SHP77 treated with DMSO at 0.1 percent for 48 hours (cell line): ENCODE measurements at regions not wholly inside any gene's neighbourhood (a gene's known extent, or its start where the extent isn't known, plus 50 kb on each side); places are given as distances from the start of the nearest gene placed in this dataset.
"Not testable (repeated sequence)": the region's sequence is repeated elsewhere in the genome, so short reads cannot be mapped to it uniquely, and the experiment has no call there.

Source experiments
- DNase-seq: peaks from one replicate; lab custom pipeline; 2025; lab: John Stamatoyannopoulos, UW

- DNase-seq: no peak
Measured at GRCh38 chr12:107500307-107500706, 185.3 kb upstream of the PWP1 start.

GRCh38 chr12:107501681-107502080, 183.9 kb upstream of the PWP1 start:
- DNase-seq: no peak

GRCh38 chr12:107503129-107503855, 182.3 kb upstream of the PWP1 start:
- DNase-seq: no peak

- no peak for DNase-seq
Measured at GRCh38 chr12:107503887-107504885, 181.4 kb upstream of the PWP1 start.

GRCh38 chr12:107509421-107509820, 176.2 kb upstream of the PWP1 start:
- no peak for DNase-seq

- no peak for DNase-seq
Measured at GRCh38 chr12:107510211-107510610, 175.4 kb upstream of the PWP1 start.

DNA sequence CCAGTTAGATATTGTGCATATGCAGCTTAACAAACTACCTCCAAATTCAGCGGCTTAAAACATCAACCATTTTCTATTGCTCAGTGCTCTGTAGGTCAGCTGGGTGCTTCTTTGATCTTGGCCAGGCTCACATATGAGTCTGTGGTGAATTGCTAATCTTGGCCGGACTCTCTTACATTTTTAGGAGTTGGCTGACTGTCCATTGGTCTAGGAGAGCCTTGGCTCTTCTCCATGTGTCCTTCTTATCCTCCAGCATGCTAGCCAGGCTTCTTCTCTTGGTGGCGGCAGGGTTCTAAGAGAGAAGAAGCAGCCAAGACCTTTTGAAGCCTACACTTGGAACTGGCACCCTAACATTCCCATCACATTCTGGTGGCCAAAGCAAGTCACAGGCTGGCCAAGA, 174.3 kb upstream of the PWP1 start:
- no peak for DNase-seq

- no peak for DNase-seq
Measured at GRCh38 chr12:107512391-107512790, 173.2 kb upstream of the PWP1 start.

- no peak for DNase-seq
Measured at GRCh38 chr12:107513184-107513583, 172.4 kb upstream of the PWP1 start.

- no peak for DNase-seq
Measured at GRCh38 chr12:107513636-107514400, 171.8 kb upstream of the PWP1 start.

DNA sequence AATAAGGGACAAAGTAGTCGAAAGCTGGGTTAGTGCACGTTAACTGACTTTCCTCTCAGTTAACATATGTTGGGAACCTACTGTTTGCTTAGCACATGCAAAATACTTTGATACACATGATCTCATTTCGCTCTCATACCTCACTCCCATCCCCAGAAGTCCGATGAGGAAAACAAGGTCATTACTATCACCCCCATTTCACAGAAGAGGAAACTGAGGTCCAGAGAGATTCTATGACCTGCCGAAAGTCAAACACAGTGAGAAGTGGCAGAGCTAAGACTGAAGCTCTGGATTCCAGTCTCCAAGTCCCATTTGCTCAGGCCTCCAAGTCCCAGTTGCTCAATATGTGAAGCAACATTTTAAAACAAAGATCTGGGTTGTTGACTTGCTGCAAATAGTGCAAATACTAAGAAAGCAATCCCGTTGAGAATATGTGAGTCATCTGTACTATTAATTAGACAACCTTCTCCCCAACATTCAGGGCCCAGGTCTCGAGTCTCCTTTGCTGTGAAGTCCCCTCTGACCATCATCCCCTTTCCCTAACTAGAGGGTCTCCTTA, 170.6 kb upstream of the PWP1 start:
- no peak for DNase-seq

- DNase-seq: no peak
Measured at GRCh38 chr12:107515446-107515958, 170.1 kb upstream of the PWP1 start.

GRCh38 chr12:107517816-107518215, 167.8 kb upstream of the PWP1 start:
- DNase-seq: not testable (repeated sequence)

GRCh38 chr12:107518868-107519267, 166.7 kb upstream of the PWP1 start:
- no peak for DNase-seq

- no peak for DNase-seq
Measured at GRCh38 chr12:107519906-107520859, 165.4 kb upstream of the PWP1 start.

GRCh38 chr12:107521826-107522355, 163.7 kb upstream of the PWP1 start:
- no peak for DNase-seq

- peak; percentile 2 for DNase-seq
Measured at GRCh38 chr12:107522692-107523477, 162.7 kb upstream of the PWP1 start.

DNA sequence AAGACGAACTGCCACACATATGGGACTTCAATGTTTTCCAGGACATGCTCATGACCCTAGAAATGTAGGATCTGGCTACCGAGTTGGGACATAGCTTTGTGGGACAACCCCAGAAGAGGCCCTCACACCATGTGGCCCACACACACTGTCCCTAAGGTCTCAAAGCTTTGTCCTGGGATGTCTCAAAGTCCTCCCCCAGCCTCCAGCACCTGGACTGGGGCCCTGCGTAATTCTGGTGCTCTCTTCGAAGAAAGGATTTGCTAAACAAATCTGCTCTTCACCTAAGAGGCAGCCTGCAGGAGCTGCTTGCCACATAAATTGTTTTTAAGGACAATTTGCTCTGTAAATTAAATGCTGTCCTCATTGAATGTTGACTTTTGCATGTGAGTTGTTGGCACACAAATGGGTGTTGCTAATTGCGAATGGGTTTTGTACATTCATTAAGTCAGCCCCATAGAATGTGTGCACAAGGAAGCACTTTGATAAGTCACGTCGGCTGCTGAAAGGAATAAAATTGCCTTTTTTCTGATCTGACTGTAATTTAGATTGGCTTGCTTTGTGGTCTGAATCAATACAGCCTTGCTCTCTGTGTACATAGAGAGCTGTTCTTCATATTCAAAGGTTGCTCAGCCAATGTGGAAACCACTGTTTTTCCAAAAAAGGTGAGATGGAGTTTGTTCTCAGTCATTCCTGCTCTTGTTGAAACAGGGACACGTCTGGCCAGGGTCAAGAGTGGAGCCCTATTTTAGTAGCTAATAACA, 161.6 kb upstream of the PWP1 start:
- DNase-seq: no peak
